Skeletal muscle tissue (tissue), 3 donors: ENCODE measurements at regions not wholly inside any gene's neighbourhood (a gene's known extent, or its start where the extent isn't known, plus 50 kb on each side); places are given as distances from the start of the nearest gene placed in this dataset.
A peak's percentile ranks its signal among the peaks of the same experiment; 100 is the strongest.

Experiments
- H3K27ac ChIP-seq: one replicate; pipeline ENCODE4 v1.7.0; 2013; ENCODE audit warnings: mild to moderate bottlenecking, low read depth, low read length, inconsistent platforms
- H3K27me3 ChIP-seq, 3 donors: one replicate each; pipeline ENCODE4 v1.7.0; 2013; ENCODE audit warnings: low read length in 3 of 3; ENCODE audit not compliant: control insufficient read depth in 3 of 3, insufficient read depth in 3 of 3
- H3K36me3 ChIP-seq, 3 donors: one replicate each; pipeline ENCODE4 v1.7.0; 2013; ENCODE audit warnings: low read length in 3 of 3; ENCODE audit not compliant: control insufficient read depth in 3 of 3, insufficient read depth in 3 of 3
- H3K4me1 ChIP-seq, 3 donors: one replicate each; pipeline ENCODE4 v1.7.0; 2013; ENCODE audit warnings: low read length in 3 of 3, mild to moderate bottlenecking in 3 of 3; ENCODE audit not compliant: control insufficient read depth in 3 of 3, insufficient read depth in 3 of 3
- H3K4me3 ChIP-seq, 3 donors: one replicate each; pipeline ENCODE4 v1.7.0; 2013; ENCODE audit warnings: low read length in 3 of 3
- H3K9ac ChIP-seq, 3 donors: one replicate each; pipeline ENCODE4 v1.7.0; 2013; ENCODE audit warnings: low read length in 3 of 3, mild to moderate bottlenecking in 3 of 3, moderate library complexity in 2 of 3, low read depth in 1 of 3
- H3K9me3 ChIP-seq, 3 donors: one replicate each; pipeline ENCODE4 v1.7.0; 2013; ENCODE audit warnings: low read length in 3 of 3; ENCODE audit not compliant: control insufficient read depth in 3 of 3
- donor health status: Osteomylitis.

DNA sequence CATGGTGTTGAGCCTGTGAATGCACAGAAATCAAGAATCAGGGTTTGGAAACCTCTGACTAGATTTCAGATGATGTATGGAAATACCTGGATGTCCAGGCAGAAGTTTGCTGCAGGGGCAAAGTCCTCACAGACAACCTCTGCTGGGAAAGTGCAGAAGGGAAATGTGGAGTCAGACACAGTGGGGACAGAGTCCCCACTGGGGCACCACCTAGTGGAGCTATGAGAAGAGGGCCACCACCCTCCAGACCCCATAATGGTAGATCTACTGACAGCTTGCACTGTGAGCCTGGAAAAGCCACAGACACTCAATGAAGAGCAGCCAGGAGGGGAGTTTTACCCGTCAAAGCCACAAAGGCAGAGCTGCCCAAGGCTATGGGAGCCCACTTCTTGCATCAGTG lies 181.9 kb upstream of the SEMA6A start:
- Histone ChIP-seq H3K9ac (no peak overlapping the region), H3K27me3 (no peaks in the 10 kb centered on the region), H3K36me3 (no peaks in the 10 kb centered on the region), H3K4me3 (no peak overlapping the region), H3K4me1 (no peaks in the 10 kb centered on the region), H3K27ac (no peak overlapping the region), H3K9me3 (no peaks in the 10 kb centered on the region)

DNA sequence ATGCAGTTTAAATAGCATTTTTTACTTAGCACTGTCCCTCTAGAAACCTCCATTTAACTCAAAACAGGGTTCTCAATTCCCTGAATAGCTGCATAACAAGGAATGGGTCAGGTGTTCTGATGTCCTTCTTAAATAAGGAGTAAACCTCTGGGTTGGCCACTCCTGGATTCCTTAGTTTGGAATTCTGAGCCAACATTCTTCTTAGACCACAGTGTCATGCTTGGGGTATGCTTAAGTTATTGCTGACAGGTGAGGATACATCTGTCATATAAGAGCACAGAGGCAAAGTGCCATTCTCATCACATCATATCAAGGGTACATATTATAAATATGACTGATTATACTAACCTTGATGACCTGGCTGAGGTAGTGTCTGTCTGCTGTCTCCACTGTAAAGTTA lies 179.9 kb upstream of the SEMA6A start:
- Histone ChIP-seq H3K4me3 (no peak overlapping the region), H3K9ac (no peak overlapping the region), H3K4me1 (no peaks in the 10 kb centered on the region), H3K27ac (no peak overlapping the region), H3K36me3 (no peaks in the 10 kb centered on the region), H3K27me3 (no peaks in the 10 kb centered on the region), H3K9me3 (no peaks in the 10 kb centered on the region)

DNA sequence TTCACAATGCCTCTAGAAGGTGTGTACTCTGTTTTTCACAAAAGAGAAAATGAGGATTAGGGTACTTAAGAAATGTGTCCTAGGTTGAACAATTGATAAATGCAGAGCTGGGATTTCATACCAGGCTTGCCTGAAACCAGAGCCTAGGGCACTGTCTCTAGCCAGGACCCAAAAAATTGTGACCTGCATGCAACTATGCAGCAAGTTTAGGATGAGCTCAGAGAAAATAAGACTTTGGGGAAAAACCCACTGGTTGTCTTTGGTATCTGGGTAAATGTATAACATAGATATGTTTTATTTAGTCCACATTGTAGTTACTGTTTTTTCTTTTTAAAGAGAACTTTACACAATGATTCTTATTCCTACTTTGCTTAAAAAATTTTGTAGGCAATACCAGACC lies 177.1 kb upstream of the SEMA6A start:
- Histone ChIP-seq H3K27ac (no peak overlapping the region), H3K9ac (no peak overlapping the region), H3K4me3 (no peak overlapping the region), H3K27me3 (no peaks in the 10 kb centered on the region), H3K36me3 (no peaks in the 10 kb centered on the region), H3K9me3 (no peaks in the 10 kb centered on the region), H3K4me1 (no peaks in the 10 kb centered on the region)

DNA sequence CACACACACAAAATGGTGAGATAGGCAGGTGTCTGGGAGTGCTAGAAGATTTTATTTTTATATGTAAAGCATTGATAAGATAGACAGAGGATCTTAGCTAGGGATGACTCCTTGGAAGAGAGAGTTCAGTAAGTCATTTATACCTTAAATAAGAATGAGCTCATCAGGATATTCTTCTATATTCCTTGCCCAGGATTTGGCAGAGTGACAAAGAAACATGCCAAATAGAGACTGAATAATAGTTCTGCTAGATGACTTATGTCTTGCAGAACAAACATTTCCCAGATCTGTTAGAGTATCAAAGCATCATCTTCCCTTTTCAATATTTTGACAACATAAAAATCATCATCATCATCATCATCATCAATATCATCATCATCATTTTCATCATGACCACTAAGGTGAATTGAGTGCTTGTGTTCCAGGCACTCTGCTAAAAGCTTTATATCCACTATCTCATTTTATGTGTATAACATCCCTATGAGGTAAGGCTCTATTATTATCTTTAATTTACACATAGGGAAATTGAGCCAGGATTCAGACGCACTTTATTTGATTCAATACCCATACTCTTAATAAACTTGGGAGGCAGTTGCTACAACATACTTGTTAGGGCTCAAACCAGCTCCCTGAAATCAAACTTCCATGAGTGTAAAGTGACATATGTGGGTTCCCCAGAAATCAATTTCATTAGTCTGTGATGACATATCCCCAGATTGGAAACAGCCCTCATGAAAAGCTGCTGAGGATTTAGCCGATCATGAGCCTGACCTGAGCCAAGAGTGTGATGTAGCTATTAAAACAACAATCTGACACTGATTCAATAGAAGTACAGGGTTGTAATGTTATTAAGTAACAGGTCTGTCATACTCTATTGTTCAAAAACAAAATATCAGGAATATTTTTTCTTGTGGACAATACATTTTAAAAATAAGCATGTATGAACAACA lies 176.3 kb upstream of the SEMA6A start:
- Histone ChIP-seq H3K27me3 (no peaks in the 10 kb centered on the region), H3K9me3 (no peaks in the 10 kb centered on the region), H3K36me3 (no peaks in the 10 kb centered on the region), H3K27ac (no peak overlapping the region), H3K4me3 (no peak overlapping the region), H3K4me1 (no peaks in the 10 kb centered on the region), H3K9ac (no peak overlapping the region)

DNA sequence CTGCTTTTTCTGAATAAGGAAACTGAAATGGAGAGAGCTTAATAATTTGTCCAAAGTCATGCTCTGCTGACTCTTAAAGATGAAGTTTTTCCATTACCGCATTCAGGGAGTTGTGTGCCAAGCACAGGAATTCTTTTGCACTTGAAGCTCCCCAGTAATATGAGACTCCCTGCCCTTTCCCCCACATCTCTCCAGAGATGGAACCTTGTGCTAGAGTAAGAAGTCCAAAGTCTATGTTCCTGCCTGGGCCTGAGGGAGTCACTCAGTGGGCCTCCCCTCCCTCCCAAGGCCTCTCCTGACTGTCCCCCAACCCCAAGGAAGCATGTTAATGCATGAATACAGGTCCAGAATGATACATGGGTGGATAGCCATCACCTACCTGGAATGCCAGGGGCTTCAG lies 173.3 kb upstream of the SEMA6A start:
- Histone ChIP-seq H3K27ac (no peak overlapping the region), H3K4me3 (no peak overlapping the region), H3K9ac (no peak overlapping the region), H3K4me1 (no peaks in the 10 kb centered on the region), H3K9me3 (no peaks in the 10 kb centered on the region), H3K36me3 (no peaks in the 10 kb centered on the region), H3K27me3 (no peaks in the 10 kb centered on the region)

DNA sequence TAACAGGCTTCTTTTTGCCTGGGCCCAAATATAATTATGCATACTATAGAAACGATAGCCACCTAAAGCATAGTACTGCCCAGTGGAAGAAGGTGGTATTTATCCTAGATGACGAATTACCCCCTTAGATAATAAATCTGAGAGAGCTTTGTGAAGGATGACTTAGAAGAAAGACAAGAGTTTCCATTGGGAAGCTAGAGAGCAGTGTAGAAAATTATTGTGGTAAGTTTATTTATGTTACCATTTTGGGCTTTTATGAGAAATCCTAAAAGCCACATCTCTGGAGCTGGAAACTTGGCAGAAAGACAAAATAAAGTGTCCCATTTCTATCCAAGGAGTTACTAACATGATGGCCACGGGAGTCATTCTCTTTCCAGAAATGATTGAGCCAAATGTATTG lies 172.0 kb upstream of the SEMA6A start:
- Histone ChIP-seq H3K9ac (no peak overlapping the region), H3K27ac (no peak overlapping the region), H3K4me1 (no peaks in the 10 kb centered on the region), H3K9me3 (no peaks in the 10 kb centered on the region), H3K4me3 (no peak overlapping the region), H3K27me3 (no peaks in the 10 kb centered on the region), H3K36me3 (no peaks in the 10 kb centered on the region)

DNA sequence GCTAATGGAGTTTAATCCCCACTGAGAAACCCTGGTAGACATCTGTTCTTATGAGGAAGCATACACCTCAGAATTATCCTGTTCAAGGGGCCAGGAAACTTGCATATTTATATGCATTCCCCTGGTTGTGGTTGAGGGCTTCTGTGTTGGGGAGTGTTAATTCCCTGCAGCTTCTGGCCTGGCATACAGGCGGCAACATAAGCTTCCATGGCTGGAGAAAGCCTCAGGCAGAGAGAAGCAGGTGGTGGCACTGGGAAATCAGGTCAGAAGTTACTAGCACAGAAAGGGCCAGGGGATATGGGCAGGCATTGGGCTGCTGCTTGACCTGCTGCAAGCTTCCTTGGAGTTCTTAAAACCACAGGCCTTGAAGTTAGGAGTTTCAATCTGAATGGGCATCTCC lies 166.1 kb upstream of the SEMA6A start:
- H3K27me3 ChIP-seq = peaks cover 0 to 4% (median 0%) of the 10 kb centered on the region in 3 donors
- no peak overlapping the region for H3K4me3 ChIP-seq
- H3K36me3 ChIP-seq = no peaks in the 10 kb centered on the region
- peaks cover 6 to 17% (median 8%) of the 10 kb centered on the region in 3 donors for H3K4me1 ChIP-seq
- H3K27ac ChIP-seq = no peak overlapping the region
- no peak overlapping the region for H3K9ac ChIP-seq
- no peaks in the 10 kb centered on the region for H3K9me3 ChIP-seq

DNA sequence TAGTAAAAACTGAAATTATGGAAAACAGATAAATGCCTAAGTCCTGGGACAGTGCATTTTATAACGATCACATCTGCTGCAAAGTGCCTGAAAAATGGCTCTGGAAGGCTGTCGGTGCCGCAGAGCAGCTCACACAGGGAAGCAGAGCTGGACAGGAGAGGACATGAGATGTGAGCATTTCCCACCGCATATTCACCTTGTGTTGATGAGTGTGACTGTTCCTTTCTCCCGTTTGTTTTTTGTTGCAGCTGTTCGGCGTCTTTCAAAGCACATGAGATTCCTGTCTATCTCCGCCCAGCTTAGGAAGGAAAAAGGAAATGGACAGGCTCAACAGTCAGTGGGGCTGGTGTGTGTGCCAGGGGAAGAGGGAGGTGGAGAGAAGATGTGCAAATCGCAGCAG lies 164.9 kb upstream of the SEMA6A start:
- Histone ChIP-seq H3K4me1 (peaks cover 6 to 20% (median 8%) of the 10 kb centered on the region in 3 donors), H3K27me3 (peaks cover 0 to 4% (median 0%) of the 10 kb centered on the region in 3 donors), H3K9me3 (no peaks in the 10 kb centered on the region), H3K4me3 (peak overlapping the region in 2 of 3 donors; percentile 11 to 16), H3K27ac (no peak overlapping the region), H3K9ac (no peak overlapping the region), H3K36me3 (no peaks in the 10 kb centered on the region)

DNA sequence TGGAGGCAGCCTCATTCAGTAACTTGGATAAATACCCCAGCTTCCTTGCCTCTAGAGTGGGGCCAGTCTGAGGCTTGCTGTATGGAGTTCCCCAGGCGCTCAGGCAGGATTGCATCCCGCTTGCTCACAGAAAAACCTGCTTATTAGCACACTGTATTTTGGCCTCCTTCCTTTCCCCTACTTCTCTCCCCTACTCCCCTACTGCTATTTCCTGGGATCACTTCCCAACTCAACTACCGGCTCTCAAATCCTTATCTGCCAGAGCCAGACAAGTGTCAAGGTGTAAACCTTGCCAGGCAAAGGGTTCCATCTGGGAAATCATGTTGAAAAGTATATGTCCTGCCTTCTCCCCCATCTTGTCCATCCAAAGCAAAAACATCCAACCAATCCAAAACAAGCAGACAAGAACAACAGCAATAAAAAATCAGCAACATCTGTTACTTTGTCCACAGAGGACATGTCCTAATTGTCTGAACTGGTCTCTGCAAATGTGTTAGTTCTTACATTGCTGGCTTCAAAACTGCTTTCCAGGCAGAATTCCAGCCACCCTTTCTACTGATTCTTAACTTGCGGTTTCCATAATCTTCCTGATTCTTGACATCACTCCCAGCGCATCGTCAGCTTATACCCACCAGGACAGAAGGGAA lies 164.1 kb upstream of the SEMA6A start:
- Histone ChIP-seq H3K27ac (peak overlapping the region; percentile 7), H3K27me3 (peaks cover 0 to 4% (median 0%) of the 10 kb centered on the region in 3 donors), H3K9me3 (no peaks in the 10 kb centered on the region), H3K36me3 (no peaks in the 10 kb centered on the region), H3K4me1 (peaks cover 6 to 27% (median 8%) of the 10 kb centered on the region in 3 donors), H3K4me3 (peak overlapping the region in 1 of 3 donors; percentile 6), H3K9ac (no peak overlapping the region)

DNA sequence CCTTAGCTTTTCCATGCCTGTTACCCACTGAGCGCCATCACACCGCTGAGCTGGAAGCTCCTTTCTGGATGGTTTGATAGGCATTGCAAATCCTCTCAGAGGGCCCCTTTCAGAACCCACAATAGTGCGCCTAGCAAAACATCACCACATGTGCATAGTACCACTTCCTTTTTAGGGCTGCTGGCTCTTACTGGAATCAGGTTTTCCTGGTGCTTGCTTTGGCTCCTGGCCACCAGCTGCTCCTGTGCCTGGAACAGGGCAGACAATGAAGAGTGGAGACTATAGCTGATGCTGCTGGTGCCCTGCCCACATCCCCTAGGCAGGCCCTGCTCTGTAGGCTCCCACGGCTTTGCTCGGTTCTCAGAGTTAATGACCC lies 163.6 kb upstream of the SEMA6A start:
- Histone ChIP-seq H3K4me3 (no peak overlapping the region), H3K4me1 (peaks cover 6 to 27% (median 8%) of the 10 kb centered on the region in 3 donors), H3K9me3 (no peaks in the 10 kb centered on the region), H3K27me3 (peaks cover 0 to 4% (median 0%) of the 10 kb centered on the region in 3 donors), H3K36me3 (no peaks in the 10 kb centered on the region), H3K27ac (no peak overlapping the region), H3K9ac (no peak overlapping the region)
